Vagina (tissue), 2 donors: ENCODE measurements at regions not wholly inside any gene's neighbourhood (a gene's known extent, or its start where the extent isn't known, plus 50 kb on each side); places are given as distances from the start of the nearest gene placed in this dataset.

ENCODE experiments used
- DNase-seq, 2 donors: peaks; one replicate each; pipeline ENCODE4 v3.0.0-alpha.2; 2017; ENCODE audit errors: extremely low spot score in 2 of 2
- H3K27ac ChIP-seq: fragments of 200-600 bp; sonication (generic); one replicate; pipeline ENCODE4 v1.5.1; 2019
- H3K27me3 ChIP-seq: fragments of 200-600 bp; sonication (generic); one replicate; pipeline ENCODE4 v1.5.1; 2019
- H3K36me3 ChIP-seq, 2 donors: fragments of 200-600 bp; sonication (generic); one replicate each; pipeline ENCODE4 v1.5.1; 2017 to 2019
- H3K4me1 ChIP-seq: fragments of 200-600 bp; sonication (generic); one replicate; pipeline ENCODE4 v1.5.1; 2019
- H3K4me3 ChIP-seq, 2 donors: fragments of 200-600 bp; sonication (generic); 1 replicate in 1 of 2; 2 replicates in 1 of 2; pipeline ENCODE4 v1.5.1; 2016 to 2019
- H3K9me3 ChIP-seq: fragments of 200-600 bp; sonication (generic); one replicate; pipeline ENCODE4 v1.5.1; 2019
- CTCF ChIP-seq, 3 experiments: fragments of 450-650 bp in 2 of 3; fragments of 200-600 bp in 1 of 3; sonication (generic) in 1 of 3; IDR thresholded peaks; one replicate each; pipeline ENCODE4 v1.5.1; 2017 to 2019; ENCODE audit warnings: antibody characterized with exemption in 3 of 3, mild to moderate bottlenecking in 2 of 3, moderate library complexity in 2 of 3
- POLR2A ChIP-seq, 2 donors: fragments of 450-650 bp; IDR thresholded peaks; one replicate each; pipeline ENCODE4 v1.6.1; 2017; ENCODE audit warnings: antibody characterized with exemption in 2 of 2, mild to moderate bottlenecking in 2 of 2, moderate library complexity in 2 of 2
- POLR2AphosphoS5 ChIP-seq, 2 donors: sonication (generic); formaldehyde crosslinking; IDR thresholded peaks; one replicate each; pipeline ENCODE4 v1.9.0; 2017; ENCODE audit warnings: antibody characterized with exemption in 2 of 2, mild to moderate bottlenecking in 2 of 2, low read depth in 1 of 2; ENCODE audit not compliant: insufficient read depth in 1 of 2
- intact Hi-C: fragments of 100-400 bp; cut with DNase I; formaldehyde crosslinking; loops from one replicate; pipeline ENCODE4 v1.15.1; 2023

- intact Hi-C loops, result no loop called here
- no peaks in the 10 kb centered on the region for H3K9me3 ChIP-seq
- peak; percentile 11 to 82 for DNase-seq
- H3K36me3 ChIP-seq, result no peaks in the 10 kb centered on the region
- H3K27me3 ChIP-seq, result no peaks in the 10 kb centered on the region
- H3K4me1 ChIP-seq, result no peaks in the 10 kb centered on the region
- H3K27ac ChIP-seq, result no peak overlapping the region
- TF ChIP-seq CTCF (IDR thresholded peaks at IDR 0.05) (no peak), POLR2AphosphoS5 (IDR thresholded peaks at IDR 0.05; ENCODE audit: insufficient read depth in 1 of 2, low read depth in 1 of 2) (no peak), POLR2A (IDR thresholded peaks at IDR 0.05) (no peak)
- no peak overlapping the region for H3K4me3 ChIP-seq
Measured at GRCh38 chr1:29650041-29650400, 413.7 kb downstream of the PTPRU start.

DNA sequence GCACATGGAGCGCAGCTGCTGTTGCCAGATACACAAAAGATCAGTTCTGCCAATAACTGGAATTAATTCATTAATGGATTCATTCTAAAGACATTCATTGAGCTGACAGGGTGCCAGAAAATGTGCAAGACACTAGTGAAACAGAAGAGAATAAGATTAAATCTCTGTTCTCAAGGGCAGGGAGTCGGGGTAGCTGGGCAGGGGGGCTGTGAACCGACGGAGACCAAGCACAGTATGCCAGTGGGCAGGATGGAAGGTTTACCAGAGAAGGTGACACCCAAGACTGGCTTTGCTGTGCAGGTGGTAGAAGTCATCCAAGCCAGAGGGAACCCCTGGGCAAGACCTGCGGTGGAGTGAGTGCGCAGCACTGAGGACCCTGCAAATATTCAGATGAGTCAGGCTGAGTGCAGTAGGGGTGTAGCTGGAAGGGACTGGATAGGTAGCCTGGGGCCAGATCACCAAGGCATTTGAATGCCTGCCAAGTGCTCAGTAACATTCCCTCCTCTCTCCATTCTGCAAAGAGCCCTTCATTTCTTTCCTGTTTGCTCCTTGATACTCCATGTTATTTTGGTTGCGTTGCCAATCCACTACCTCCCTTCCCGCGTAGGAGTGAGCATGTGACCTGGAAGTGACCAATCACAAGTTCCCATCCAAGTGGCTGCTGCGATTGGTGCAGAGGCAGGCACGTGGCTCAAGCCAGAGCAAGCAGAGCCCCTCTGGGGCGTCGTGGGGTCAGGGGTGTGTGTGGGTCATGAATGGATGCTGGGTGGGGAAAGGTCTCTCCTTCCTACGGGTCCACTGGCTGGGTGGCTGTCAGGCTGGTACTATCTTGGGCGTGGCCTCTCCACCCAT lies 413.1 kb downstream of the PTPRU start:
- Histone ChIP-seq H3K4me1 (no peaks in the 10 kb centered on the region), H3K27me3 (no peaks in the 10 kb centered on the region), H3K4me3 (no peak overlapping the region), H3K36me3 (no peaks in the 10 kb centered on the region), H3K27ac (no peak overlapping the region), H3K9me3 (no peaks in the 10 kb centered on the region)
- TF ChIP-seq CTCF (IDR thresholded peaks at IDR 0.05), result no peak
- no peak for TF ChIP-seq POLR2AphosphoS5 (IDR thresholded peaks at IDR 0.05; ENCODE audit: insufficient read depth in 1 of 2, low read depth in 1 of 2)
- no peak for TF ChIP-seq POLR2A (IDR thresholded peaks at IDR 0.05)
- intact Hi-C loops, result no loop called here
- DNase-seq, result peak; percentile 67 to 72

GRCh38 chr1:29648798-29649188 lies 412.5 kb downstream of the PTPRU start:
- Histone ChIP-seq H3K4me1 (no peaks in the 10 kb centered on the region), H3K27me3 (no peaks in the 10 kb centered on the region), H3K36me3 (no peaks in the 10 kb centered on the region), H3K27ac (no peak overlapping the region), H3K9me3 (no peaks in the 10 kb centered on the region), H3K4me3 (no peak overlapping the region)
- intact Hi-C loops, result no loop called here
- TF ChIP-seq POLR2A (IDR thresholded peaks at IDR 0.05) (no peak), POLR2AphosphoS5 (IDR thresholded peaks at IDR 0.05; ENCODE audit: insufficient read depth in 1 of 2, low read depth in 1 of 2) (no peak), CTCF (IDR thresholded peaks at IDR 0.05) (no peak)
- peak in 1 of 2 donors; percentile 34 for DNase-seq

- Histone ChIP-seq H3K4me3 (no peak overlapping the region), H3K27me3 (no peaks in the 10 kb centered on the region), H3K27ac (no peak overlapping the region), H3K36me3 (no peaks in the 10 kb centered on the region), H3K9me3 (no peaks in the 10 kb centered on the region), H3K4me1 (no peaks in the 10 kb centered on the region)
- intact Hi-C loops, result no loop called here
- TF ChIP-seq POLR2A (IDR thresholded peaks at IDR 0.05), result no peak
- TF ChIP-seq POLR2AphosphoS5 (IDR thresholded peaks at IDR 0.05; ENCODE audit: insufficient read depth in 1 of 2, low read depth in 1 of 2), result no peak
- TF ChIP-seq CTCF (IDR thresholded peaks at IDR 0.05), result no peak
- peak; percentile 43 to 56 for DNase-seq
Measured at GRCh38 chr1:29648026-29648425, 411.7 kb downstream of the PTPRU start.

DNA sequence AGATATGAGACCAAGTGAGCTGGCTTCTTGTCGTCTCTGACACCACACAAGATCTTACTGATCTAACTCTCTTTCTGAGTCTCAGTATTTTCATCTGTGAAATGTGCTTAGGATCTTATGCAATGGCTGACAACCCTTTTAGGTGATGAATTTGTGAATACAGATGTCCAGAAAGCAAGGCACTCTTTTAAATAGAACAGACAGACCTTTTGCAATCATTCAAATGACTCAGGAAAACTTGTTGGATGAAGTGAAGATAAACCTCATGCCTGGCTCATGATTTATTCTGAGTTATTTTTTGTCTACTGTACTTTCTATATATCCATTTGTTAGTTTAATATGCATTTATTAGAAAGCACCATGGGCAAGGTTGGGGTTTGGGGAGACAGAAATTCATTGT lies 411.3 kb downstream of the PTPRU start:
- Histone ChIP-seq H3K36me3 (no peaks in the 10 kb centered on the region), H3K9me3 (no peaks in the 10 kb centered on the region), H3K27me3 (no peaks in the 10 kb centered on the region), H3K4me1 (no peaks in the 10 kb centered on the region), H3K27ac (no peak overlapping the region), H3K4me3 (no peak overlapping the region)
- no peak for TF ChIP-seq POLR2AphosphoS5 (IDR thresholded peaks at IDR 0.05; ENCODE audit: insufficient read depth in 1 of 2, low read depth in 1 of 2)
- no peak for TF ChIP-seq POLR2A (IDR thresholded peaks at IDR 0.05)
- TF ChIP-seq CTCF (IDR thresholded peaks at IDR 0.05), result no peak
- intact Hi-C loops, result no loop called here
- no peak for DNase-seq
